ENCODE measurements at regions not wholly inside any gene's neighbourhood (a gene's known extent, or its start where the extent isn't known, plus 50 kb on each side); places are given as distances from the start of the nearest gene placed in this dataset.

DNA sequence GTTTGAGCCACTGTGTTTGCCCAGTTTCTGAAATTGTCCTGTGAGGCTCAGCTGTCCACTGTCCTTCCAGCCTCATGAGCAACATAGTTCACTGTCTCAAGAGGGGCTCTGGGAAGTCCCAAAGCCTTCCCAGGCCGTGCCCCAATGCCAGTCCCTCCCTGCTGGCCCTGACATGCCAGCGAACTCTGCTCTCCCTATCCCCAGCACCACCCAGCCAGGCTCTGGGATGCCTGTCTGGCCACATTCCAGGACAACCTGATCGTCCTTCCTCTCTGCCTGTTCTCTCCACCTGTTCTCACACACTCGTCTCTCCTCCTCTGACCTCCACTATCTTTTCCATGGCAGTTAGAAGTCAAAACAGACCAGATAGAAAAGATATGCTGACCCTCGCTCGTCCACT lies 278.0 kb upstream of the ID2 start:
- in situ Hi-C loops (cut with MboI), result no loop called here
- Histone ChIP-seq H3K27ac (no peak overlapping the region), H3K9me3 (ENCODE audit: low read depth) (no peaks in the 10 kb centered on the region), H3K27me3 (replicated peaks; ENCODE audit: insufficient read depth) (no peaks in the 10 kb centered on the region; the same call in 1 of the 2 replicates), H3K4me1 (ENCODE audit: insufficient read depth) (no peaks in the 10 kb centered on the region), H3K4me3 (no peak overlapping the region), H3K9ac (no peak overlapping the region), H3K79me2 (ENCODE audit: insufficient read depth) (no peaks in the 10 kb centered on the region), H4K20me1 (ENCODE audit: insufficient read depth) (no peaks in the 10 kb centered on the region), H2AFZ (no peak overlapping the region), H3K9me2 (ENCODE audit: insufficient read depth) (no peaks in the 10 kb centered on the region), H3K4me2 (ENCODE audit: unreplicated experiment) (no peak overlapping the region), H3F3A (ENCODE audit: insufficient read depth) (no peaks in the 10 kb centered on the region), H3K36me3 (ENCODE audit: low read depth) (no peaks in the 10 kb centered on the region)
- no peak for DNase-seq
- WGBS, 2 experiments (ENCODE audit: low coverage in 1 of 2, low lambda C conversion rate in 2 of 2, missing lambda C conversion rate in 2 of 2), result 70 to 76% methylated on average over 6 of the region's 6 CpGs
- TF ChIP-seq EZH2phosphoT487 (IDR thresholded peaks at IDR 0.05; ENCODE audit: insufficient read depth, low read depth), result no peak
- no peak for TF ChIP-seq EZH2 (IDR thresholded peaks at IDR 0.05; ENCODE audit: insufficient read depth, poor library complexity, severe bottlenecking)

DNA sequence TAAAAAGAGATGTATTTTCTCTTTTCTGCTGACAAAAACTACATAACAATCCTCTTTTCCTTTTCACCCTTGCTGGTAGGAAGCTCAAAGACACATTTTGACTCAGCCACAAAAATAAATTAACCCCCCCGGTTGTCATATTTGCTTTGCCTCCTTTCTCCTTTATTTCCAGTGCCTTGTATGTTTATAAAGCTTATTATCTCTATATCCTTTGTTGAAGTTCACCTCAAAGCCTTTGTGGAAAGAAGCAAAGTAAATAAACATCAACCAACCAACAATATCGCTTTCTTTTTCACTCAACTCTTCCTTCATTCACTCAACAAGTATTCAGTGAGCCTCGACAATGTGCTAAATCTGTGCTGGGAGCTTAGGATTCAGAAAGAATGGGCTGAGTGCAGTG lies 276.5 kb upstream of the ID2 start:
- H3K9me3 ChIP-seq (ENCODE audit: low read depth), result no peaks in the 10 kb centered on the region
- no peaks in the 10 kb centered on the region for H3K79me2 ChIP-seq (ENCODE audit: insufficient read depth)
- H3K4me3 ChIP-seq, result no peak overlapping the region
- H3K4me1 ChIP-seq (ENCODE audit: insufficient read depth), result no peaks in the 10 kb centered on the region
- in situ Hi-C loops (cut with MboI), result no loop called here
- no peak overlapping the region for H3K4me2 ChIP-seq (ENCODE audit: unreplicated experiment)
- TF ChIP-seq EZH2phosphoT487 (IDR thresholded peaks at IDR 0.05; ENCODE audit: insufficient read depth, low read depth) (no peak), EZH2 (IDR thresholded peaks at IDR 0.05; ENCODE audit: insufficient read depth, poor library complexity, severe bottlenecking) (no peak)
- no peak overlapping the region for H3K27ac ChIP-seq
- H3K9me2 ChIP-seq (ENCODE audit: insufficient read depth), result no peaks in the 10 kb centered on the region
- no peaks in the 10 kb centered on the region for H3K36me3 ChIP-seq (ENCODE audit: low read depth)
- 94 to 98% methylated on average over 3 of the region's 3 CpGs for WGBS, 2 experiments (ENCODE audit: low coverage in 1 of 2, low lambda C conversion rate in 2 of 2, missing lambda C conversion rate in 2 of 2)
- no peak for DNase-seq
- H4K20me1 ChIP-seq (ENCODE audit: insufficient read depth), result no peaks in the 10 kb centered on the region
- no peak overlapping the region for H2AFZ ChIP-seq
- H3K27me3 ChIP-seq (replicated peaks; ENCODE audit: insufficient read depth), result no peaks in the 10 kb centered on the region; the same call in 1 of the 2 replicates
- no peak overlapping the region for H3K9ac ChIP-seq
- no peaks in the 10 kb centered on the region for H3F3A ChIP-seq (ENCODE audit: insufficient read depth)

DNA sequence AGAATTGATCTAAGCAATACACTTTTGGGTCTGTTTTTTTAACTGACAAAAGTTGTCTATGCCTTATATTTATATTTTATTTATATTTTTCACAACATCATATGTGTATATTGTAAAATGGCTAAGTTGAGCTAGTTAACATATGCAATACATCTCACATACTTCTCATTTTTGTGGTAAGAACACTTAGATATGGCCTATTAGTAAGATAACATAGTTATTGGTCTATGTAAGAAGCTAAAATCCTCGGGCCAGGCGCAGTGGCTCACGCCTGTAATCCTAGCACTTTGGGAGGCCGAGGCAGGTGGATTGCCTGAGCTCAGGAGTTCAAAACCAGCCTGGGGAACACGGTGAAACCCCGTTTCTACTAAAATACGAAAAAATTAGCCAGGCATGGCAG lies 275.6 kb upstream of the ID2 start:
- DNase-seq, result no peak
- H3K4me3 ChIP-seq, result no peak overlapping the region
- no peaks in the 10 kb centered on the region for H3K9me3 ChIP-seq (ENCODE audit: low read depth)
- no peak overlapping the region for H3K4me2 ChIP-seq (ENCODE audit: unreplicated experiment)
- H3K36me3 ChIP-seq (ENCODE audit: low read depth), result no peaks in the 10 kb centered on the region
- no peak overlapping the region for H3K27ac ChIP-seq
- no peaks in the 10 kb centered on the region for H4K20me1 ChIP-seq (ENCODE audit: insufficient read depth)
- H3K9me2 ChIP-seq (ENCODE audit: insufficient read depth), result no peaks in the 10 kb centered on the region
- H3K79me2 ChIP-seq (ENCODE audit: insufficient read depth), result no peaks in the 10 kb centered on the region
- H3K9ac ChIP-seq, result no peak overlapping the region
- H2AFZ ChIP-seq, result no peak overlapping the region
- 69 to 71% methylated on average over 7 of the region's 7 CpGs for WGBS, 2 experiments (ENCODE audit: low coverage in 1 of 2, low lambda C conversion rate in 2 of 2, missing lambda C conversion rate in 2 of 2)
- no peak for TF ChIP-seq EZH2phosphoT487 (IDR thresholded peaks at IDR 0.05; ENCODE audit: insufficient read depth, low read depth)
- TF ChIP-seq EZH2 (IDR thresholded peaks at IDR 0.05; ENCODE audit: insufficient read depth, poor library complexity, severe bottlenecking), result no peak
- no peaks in the 10 kb centered on the region; the same call in 1 of the 2 replicates for H3K27me3 ChIP-seq (replicated peaks; ENCODE audit: insufficient read depth)
- in situ Hi-C loops (cut with MboI), result no loop called here
- H3K4me1 ChIP-seq (ENCODE audit: insufficient read depth), result no peaks in the 10 kb centered on the region
- H3F3A ChIP-seq (ENCODE audit: insufficient read depth), result no peaks in the 10 kb centered on the region

DNA sequence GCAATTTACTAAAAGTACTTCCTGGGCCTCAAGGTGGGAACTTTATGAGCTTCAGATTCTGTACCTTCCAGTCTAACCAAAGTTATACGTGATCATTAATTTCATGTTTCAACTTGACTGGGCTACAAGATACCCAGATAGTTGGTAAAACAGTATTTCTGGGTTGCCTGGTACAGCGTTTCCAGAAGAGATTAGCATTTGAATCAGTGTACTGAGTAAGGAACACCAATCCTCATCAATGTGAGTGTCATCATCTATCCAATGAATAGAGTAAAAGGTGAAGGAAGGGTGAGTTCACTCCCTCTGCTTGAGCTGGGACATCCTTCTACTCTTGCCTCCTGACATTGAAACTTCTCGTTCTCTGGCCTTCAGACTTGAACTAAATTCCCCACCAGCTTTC lies 274.5 kb upstream of the ID2 start:
- 0 out of 2 replicates have a peak, but pooled peaks cover 3% of the 10 kb centered on the region for H3F3A ChIP-seq (ENCODE audit: insufficient read depth)
- in situ Hi-C loops (cut with MboI), result no loop called here
- H2AFZ ChIP-seq, result no peak overlapping the region
- no peaks in the 10 kb centered on the region for H3K9me3 ChIP-seq (ENCODE audit: low read depth)
- no peak for TF ChIP-seq EZH2 (IDR thresholded peaks at IDR 0.05; ENCODE audit: insufficient read depth, poor library complexity, severe bottlenecking)
- TF ChIP-seq EZH2phosphoT487 (IDR thresholded peaks at IDR 0.05; ENCODE audit: insufficient read depth, low read depth), result no peak
- no peak overlapping the region for H3K9ac ChIP-seq
- H3K9me2 ChIP-seq (ENCODE audit: insufficient read depth), result no peaks in the 10 kb centered on the region
- H3K27me3 ChIP-seq (replicated peaks; ENCODE audit: insufficient read depth), result no peaks in the 10 kb centered on the region; the same call in 1 of the 2 replicates
- H3K4me3 ChIP-seq, result no peak overlapping the region
- no peak overlapping the region for H3K4me2 ChIP-seq (ENCODE audit: unreplicated experiment)
- H3K4me1 ChIP-seq (ENCODE audit: insufficient read depth), result peaks cover 4% of the 10 kb centered on the region
- H4K20me1 ChIP-seq (ENCODE audit: insufficient read depth), result no peaks in the 10 kb centered on the region
- no peaks in the 10 kb centered on the region for H3K79me2 ChIP-seq (ENCODE audit: insufficient read depth)
- no peak for DNase-seq
- H3K36me3 ChIP-seq (ENCODE audit: low read depth), result no peaks in the 10 kb centered on the region
- H3K27ac ChIP-seq, result no peak overlapping the region
- 96% methylated on average over 3 of the region's 3 CpGs for WGBS, 2 experiments (ENCODE audit: low coverage in 1 of 2, low lambda C conversion rate in 2 of 2, missing lambda C conversion rate in 2 of 2)

All from GM23248 (cell line).